ENCODE measurements at regions not wholly inside any gene's neighbourhood (a gene's known extent, or its start where the extent isn't known, plus 50 kb on each side); places are given as distances from the start of the nearest gene placed in this dataset.
"Not testable (repeated sequence)": the region's sequence is repeated elsewhere in the genome, so short reads cannot be mapped to it uniquely, and the experiment has no call there.

DNA sequence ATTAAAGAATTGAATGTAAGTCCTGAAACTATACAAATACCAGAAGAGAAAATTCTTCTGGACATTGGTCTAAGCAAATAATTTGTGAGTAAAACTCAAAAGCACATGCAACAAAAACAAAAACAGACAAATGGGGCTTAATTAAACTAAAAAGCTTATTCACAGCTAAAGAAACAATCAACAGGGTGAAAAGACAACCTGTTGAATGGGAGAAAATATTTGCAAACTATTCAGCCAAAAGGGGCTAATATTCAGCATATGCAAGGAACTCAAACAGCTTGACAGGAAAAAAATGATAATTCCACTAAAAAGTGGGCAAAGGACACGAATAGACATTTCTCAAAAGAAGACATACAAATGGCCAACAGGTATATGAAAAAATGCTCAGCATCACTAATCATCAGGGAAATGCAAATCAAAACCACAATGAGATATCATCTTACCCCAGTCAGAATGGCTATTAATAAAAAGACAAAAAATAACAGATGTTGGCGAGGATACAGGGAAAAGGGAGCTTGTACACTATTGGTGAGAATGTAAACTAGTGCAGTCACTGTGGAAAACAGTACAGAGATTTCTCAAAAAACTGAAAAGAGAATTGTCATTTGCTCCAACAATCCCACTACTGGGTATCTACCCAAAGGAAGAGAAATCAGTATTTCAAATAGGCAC is 177.5 kb upstream of the RTL1 start:
- no peak for DNase-seq (ENCODE audit: low read depth)

- DNase-seq (ENCODE audit: low read depth): no peak
These were observed 178.5 kb upstream of the RTL1 start for GRCh38 chr14:101082036-101082435.

GRCh38 chr14:101082436-101083384 is 179.2 kb upstream of the RTL1 start:
- no peak for DNase-seq (ENCODE audit: low read depth)

DNA sequence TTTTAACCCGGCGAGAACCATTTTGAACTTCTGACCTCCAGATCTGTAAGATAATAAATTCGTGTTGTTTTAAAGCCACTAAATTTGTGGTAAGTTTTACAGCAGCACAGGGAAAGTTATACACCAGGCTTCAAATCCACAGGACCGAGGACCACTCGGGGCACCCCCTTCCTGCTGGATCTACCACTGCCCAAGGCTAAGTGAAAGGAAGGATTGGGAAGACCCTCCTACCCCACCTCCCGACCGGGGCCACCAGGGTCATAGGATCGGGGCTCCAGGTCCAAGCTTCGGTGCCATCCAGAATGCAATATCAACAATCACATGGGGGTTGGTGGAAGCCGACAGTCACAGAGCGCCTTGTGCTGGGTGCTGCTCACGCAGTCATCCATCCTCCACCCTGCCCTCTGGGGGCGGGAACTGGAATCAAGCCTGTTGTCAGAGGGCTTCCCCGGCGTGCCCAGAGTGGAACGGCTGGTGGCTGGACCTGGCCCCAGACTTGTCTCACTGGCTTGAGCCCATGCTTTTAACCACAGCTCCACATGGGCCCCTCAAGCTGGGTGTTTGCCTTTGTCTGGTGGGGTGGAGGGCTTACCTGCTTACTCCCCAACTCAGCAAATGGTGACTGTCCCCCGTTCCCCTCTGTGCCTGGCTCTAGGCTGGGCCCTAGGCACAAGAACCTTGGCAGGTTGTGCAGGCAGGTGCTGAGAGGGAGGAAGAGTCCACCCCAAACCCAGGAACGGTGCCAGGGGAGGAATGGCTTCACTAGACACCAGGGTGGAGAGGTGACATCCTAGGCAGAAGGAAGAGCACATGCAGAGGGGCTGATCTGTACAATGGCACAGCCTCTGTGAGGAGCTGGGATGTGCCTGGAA is 180.3 kb upstream of the RTL1 start:
- DNase-seq (ENCODE audit: low read depth): no peak

GRCh38 chr14:101084436-101084826 is 180.9 kb upstream of the RTL1 start:
- no peak for DNase-seq (ENCODE audit: low read depth)

GRCh38 chr14:101086926-101087325 is 183.4 kb upstream of the RTL1 start:
- DNase-seq (ENCODE audit: low read depth): no peak

- peak; percentile 54 for DNase-seq (ENCODE audit: low read depth)
These were observed 184.3 kb upstream of the RTL1 start for GRCh38 chr14:101087614-101088394.

DNA sequence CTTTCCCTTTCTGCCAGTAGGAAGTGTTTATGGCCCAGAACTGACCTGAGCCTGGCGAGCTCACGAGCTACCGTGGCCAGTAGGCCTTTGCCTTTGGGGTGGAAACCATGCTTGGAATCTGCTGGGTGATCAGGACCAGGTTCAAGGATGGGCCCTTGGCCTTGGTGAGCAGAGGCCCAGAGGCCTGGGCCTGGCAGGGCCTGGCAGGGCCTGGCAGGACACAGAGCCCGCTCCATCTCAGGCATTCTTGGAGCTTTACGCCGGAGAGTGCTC is 184.8 kb upstream of the RTL1 start:
- DNase-seq (ENCODE audit: low read depth): no peak

DNA sequence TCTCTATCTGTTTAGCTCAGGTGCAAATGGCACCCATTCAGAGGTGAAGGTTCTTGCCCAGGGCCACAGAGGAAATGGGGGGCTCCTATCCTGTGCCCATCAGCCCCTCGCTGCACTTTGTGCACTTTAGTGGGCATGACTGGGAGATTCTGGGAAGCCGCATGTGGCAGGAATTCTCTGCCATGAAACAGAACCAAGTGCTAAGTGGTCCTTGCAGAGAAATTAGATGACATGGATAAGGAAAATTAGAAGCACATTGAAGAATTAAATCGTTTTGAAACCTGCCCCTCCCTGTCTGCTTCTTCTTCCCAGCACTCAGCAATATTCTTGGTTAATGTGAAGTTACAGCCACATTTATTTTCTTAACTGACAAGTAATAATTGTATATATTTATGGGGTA is 185.2 kb upstream of the RTL1 start:
- DNase-seq (ENCODE audit: low read depth): no peak

DNA sequence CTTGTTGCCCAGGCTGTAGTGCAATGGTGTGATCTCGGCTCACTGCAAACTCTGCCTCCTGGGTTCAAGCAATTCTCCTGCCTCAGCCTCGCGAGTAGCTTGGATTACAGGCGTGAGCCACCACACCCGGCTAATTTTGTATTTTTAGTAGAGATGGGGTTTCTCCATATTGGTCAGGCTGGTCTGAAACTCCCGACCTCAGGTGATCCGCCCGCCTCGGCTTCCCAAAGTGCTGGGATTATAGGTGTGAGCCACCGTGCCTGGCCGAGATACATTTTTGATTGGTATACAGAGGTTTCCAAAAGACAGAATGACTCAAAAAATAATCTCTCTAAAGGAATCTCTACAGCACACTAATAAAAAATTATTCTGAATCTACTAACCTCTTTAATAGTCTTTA is 187.0 kb upstream of the RTL1 start:
- not testable (repeated sequence) for DNase-seq (ENCODE audit: low read depth)

GRCh38 chr14:101090976-101091375 is 187.5 kb upstream of the RTL1 start:
- DNase-seq (ENCODE audit: low read depth): no peak

DNA sequence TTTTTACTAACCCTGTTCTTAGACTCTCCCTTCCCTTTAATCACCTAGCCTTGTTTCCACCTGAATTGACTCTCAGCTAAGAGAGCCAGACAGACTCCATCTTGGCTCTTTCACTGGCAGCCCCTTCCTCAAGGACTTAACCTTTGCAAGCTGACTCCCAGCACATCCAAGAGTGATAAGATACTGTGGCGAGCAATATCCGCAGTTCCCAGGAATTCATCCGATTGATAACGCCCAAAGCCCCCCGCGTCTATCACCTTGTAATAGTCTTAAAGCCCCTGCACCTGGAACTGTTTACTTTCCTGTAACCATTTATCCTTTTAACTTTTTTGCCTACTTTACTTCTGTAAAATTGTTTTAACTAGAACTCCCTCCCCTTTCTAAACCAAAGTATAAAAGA is 191.4 kb upstream of the RTL1 start:
- DNase-seq (ENCODE audit: low read depth): not testable (repeated sequence)

DNA sequence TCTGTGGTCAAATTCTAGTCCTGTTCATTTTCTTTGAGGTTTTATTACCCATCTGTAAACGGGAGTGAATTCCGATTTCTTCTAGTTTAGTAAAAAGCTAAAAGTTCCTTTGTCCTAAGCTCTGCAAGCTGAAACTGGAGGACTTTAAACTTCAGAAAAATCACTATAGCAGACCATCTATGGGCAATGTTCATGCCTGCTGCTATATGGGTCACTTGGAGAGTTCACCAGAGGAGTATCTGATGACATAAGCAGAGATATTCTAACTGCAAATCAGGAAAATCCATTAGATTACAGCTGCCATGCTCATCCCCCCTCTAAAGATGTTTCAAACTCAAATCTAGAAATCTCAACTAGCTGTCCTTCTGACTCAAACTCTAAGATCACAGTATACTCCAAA is 193.0 kb upstream of the RTL1 start:
- no peak for DNase-seq (ENCODE audit: low read depth)

- DNase-seq (ENCODE audit: low read depth): no peak
These were observed 193.7 kb upstream of the RTL1 start for GRCh38 chr14:101097109-101097793.

GRCh38 chr14:101098177-101098576 is 194.7 kb upstream of the RTL1 start:
- no peak for DNase-seq (ENCODE audit: low read depth)

DNA sequence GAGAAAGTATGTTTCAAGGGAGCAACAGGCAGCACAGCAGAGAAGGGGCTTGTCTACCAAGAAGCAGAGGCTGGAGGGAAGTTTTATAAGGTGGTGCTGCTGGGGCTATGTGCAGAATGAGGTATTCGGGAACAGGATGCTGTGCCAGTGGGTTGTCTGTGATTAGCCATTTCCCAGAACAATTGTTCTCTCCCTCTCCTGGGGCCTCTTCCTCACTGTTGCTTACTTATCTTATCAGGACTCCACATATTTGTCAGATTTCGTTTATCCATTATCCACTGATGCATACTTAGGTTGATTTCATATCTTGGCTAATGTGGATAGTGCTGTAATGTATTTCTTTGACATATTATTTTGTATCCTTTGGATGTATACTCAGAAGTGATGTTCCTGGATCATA is 195.1 kb upstream of the RTL1 start:
- no peak for DNase-seq (ENCODE audit: low read depth)

DNA sequence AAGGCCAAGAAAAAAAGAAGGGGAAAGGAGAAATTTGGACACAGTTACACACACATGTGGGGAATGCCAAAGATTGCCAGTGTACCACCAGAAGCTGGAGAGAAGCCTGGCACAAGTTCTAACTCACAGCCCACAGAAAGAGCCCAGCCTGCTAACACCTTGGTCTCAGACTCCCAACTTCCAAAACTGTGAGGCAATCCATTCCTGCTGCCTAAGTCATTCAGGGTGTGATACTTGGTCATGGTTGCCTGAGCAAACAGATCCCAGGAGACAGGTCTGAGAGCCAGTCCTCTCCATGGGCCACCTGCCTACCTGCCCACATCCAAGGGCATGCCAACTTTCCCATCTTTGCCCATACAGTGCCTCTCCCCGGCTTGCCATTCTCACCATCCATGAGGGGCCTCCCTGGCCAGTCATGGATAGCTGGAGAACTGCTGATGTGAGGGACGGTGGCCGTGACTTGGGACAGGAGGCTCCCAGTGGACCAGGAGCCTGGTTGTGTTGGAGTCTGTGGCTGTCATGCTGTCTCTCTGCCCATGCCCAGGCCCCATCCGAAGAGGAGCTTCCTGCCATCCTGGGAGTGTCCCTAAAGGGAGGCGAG is 198.0 kb upstream of the RTL1 start:
- no peak for DNase-seq (ENCODE audit: low read depth)

DNA sequence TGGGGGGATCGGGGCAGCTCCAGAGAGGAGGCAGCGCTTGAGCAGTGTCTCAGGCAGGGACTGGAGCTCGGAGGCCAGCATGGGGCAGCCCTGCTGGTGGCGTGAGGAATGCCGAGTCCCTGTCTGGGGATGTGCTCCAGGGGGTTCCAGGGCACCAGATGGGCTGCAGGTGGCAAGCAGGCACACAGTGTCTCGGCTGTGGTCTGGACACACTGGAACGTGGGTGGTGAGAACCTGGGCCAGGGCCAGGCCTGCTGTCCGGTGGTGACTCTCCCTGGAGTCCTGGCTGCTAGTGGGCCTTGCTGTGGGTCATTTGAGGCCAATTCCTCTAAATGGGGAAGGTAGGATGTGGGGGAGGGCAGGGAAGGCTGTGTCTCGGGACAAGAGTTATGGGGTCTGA is 199.4 kb upstream of the RTL1 start:
- no peak for DNase-seq (ENCODE audit: low read depth)

DNA sequence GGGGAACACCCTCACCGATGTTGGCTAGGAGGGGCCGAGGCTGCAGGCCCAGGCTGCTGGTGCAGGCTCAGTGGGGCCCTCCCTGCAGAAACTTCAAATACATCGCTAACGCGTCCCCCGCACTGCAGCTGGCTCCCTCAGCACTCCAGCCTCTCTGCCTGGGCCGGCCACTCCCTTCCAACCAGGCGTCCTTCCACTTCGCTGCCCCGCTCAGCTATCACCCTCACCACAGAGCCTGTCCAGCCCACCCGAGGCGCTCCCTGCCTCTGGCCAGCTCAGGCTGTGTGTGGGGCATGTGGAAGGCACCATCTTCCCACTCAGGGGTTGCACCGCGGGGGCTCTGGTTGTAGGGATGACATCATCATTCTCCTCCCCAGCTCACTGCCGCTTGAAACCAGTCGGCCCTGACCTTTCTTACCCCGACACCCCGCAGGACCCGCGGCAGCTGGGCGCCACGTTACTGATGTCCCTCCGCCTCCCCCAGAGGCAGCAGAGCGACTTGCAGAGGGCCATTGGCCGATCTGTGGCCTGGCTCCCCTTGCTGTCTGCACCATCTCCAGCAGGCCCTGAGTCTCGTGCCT is 199.9 kb upstream of the RTL1 start:
- DNase-seq (ENCODE audit: low read depth): no peak

DNA sequence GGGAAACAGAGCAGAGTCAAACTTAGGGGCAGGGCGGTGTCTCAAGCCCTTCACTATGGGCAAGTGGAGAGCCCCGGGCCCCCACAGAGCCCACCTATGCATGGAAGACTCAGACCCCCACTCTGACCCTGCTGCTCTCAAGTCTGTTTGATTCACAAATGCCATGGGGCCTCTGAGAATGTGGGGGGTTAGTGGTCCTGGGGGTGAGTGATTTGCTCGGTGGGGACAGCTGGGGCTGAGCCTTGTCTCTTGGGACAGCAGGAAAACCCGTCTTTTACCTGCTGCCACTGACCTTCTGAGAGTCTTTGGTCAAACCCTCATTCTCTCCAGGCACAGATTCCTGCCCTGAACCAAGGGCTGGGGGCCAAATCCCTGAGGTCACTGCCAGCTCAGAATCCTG is 201.0 kb upstream of the RTL1 start:
- no peak for DNase-seq (ENCODE audit: low read depth)

DNA sequence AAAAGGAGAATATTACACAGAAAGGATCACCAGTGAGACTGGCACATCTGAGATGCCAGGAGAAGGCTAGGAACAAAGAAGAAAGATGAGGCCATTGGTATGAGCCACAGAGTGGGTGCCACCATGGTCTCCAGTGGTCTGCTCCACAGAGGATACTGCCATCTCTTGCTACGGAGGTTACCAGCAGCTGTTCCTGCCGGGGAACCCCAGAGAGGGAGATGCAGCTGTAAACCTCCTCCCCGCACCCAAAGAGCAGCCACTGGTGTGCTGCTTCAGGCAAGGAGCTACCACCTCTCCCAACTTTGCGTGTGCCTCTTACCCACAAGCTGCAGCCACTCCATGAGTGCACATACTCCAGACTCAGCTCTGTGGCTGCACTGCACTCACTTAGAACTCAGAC is 201.5 kb upstream of the RTL1 start:
- DNase-seq (ENCODE audit: low read depth): no peak
